ENCODE measurements at regions not wholly inside any gene's neighbourhood (a gene's known extent, or its start where the extent isn't known, plus 50 kb on each side); places are given as distances from the start of the nearest gene placed in this dataset.
A peak's percentile ranks its signal among the peaks of the same experiment; 100 is the strongest.

DNA sequence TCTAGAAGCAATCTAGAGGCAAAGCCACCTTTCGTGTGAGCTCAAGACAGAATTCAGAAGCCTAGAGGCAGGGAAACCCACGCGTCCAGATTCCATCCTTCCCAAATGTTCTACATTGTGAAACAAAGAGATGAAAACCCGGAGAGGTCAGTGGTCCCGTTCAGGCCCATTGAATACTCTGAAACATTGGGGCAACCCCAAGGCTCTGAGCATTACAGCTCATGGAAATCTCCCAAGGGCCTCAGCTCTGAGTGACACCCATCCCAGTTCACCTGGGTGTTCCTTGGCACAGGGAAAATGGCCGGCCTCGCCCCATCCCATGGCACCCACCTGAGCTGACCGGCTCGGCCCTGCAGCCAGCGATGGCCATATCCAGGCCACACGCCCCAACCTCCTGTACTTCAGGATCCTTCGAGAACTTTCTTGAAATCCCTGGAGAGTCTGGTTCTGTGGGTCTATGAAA is 128.6 kb upstream of the FGF3 start:
- Histone ChIP-seq H2AFZ (ENCODE audit: low read length) (no peak overlapping the region), H3K27ac (ENCODE audit: extremely low read length, insufficient read depth, low read length) (no peak overlapping the region), H3K79me2 (ENCODE audit: insufficient read depth, low read length) (no peaks in the 10 kb centered on the region), H3K36me3 (replicated peaks in 1 of 2; ENCODE audit: control insufficient read depth in 1 of 2, insufficient read depth in 2 of 2, low read length in 2 of 2) (no peaks in the 10 kb centered on the region), H4K20me1 (ENCODE audit: insufficient read depth, low read length) (no peaks in the 10 kb centered on the region), H3K9me3 (ENCODE audit: low read length) (peaks cover 11% of the 10 kb centered on the region), H3K9ac (ENCODE audit: insufficient read depth, low read depth, low read length) (no peak overlapping the region), H3K4me2 (ENCODE audit: low read depth, low read length) (no peak overlapping the region), H3K4me1 (ENCODE audit: insufficient read depth, low read length) (no peaks in the 10 kb centered on the region), H3K4me3 (replicated peaks in 1 of 3; ENCODE audit: insufficient read depth in 1 of 3, low read depth in 2 of 3, low read length in 3 of 3) (no peak overlapping the region), H3K27me3 (ENCODE audit: control insufficient read depth in 1 of 2, insufficient read depth in 2 of 2, low read length in 2 of 2) (peaks cover 5 to 18% of the 10 kb centered on the region in 2 experiments; a peak in 2 of 5 replicates)
- TF ChIP-seq YY1 (IDR thresholded peaks at IDR 0.05; ENCODE audit: insufficient read depth, insufficient replicate concordance, low read depth, low read length) (peak; percentile 23), ZNF615 (CRISPR knock-in tag; IDR thresholded peaks at IDR 0.05; ENCODE audit: borderline replicate concordance) (no peak)
- in situ Hi-C loops (cut with HindIII; ENCODE audit: extremely low pct_ligation_motif_present, low pct_unique_long_range_greater_than_20kb) = no loop called here
- intact Hi-C loops (cut with micrococcal nuclease; ENCODE audit: unreplicated experiment) = no loop called here
- FAIRE-seq = no peak
- ATAC-seq = no peak
- WGBS (ENCODE audit: low lambda C conversion rate) = 70% methylated on average over 8 of the region's 12 CpGs
- CTCF ChIA-PET (ENCODE audit: low intra/inter-chr PET ratio, low total read pairs) = no interaction called here
- no TSS peak for BruUV-seq (replicated peaks)
- no peak for DNase-seq (ENCODE audit: low spot score)
- POLR2A ChIA-PET = no interaction called here

DNA sequence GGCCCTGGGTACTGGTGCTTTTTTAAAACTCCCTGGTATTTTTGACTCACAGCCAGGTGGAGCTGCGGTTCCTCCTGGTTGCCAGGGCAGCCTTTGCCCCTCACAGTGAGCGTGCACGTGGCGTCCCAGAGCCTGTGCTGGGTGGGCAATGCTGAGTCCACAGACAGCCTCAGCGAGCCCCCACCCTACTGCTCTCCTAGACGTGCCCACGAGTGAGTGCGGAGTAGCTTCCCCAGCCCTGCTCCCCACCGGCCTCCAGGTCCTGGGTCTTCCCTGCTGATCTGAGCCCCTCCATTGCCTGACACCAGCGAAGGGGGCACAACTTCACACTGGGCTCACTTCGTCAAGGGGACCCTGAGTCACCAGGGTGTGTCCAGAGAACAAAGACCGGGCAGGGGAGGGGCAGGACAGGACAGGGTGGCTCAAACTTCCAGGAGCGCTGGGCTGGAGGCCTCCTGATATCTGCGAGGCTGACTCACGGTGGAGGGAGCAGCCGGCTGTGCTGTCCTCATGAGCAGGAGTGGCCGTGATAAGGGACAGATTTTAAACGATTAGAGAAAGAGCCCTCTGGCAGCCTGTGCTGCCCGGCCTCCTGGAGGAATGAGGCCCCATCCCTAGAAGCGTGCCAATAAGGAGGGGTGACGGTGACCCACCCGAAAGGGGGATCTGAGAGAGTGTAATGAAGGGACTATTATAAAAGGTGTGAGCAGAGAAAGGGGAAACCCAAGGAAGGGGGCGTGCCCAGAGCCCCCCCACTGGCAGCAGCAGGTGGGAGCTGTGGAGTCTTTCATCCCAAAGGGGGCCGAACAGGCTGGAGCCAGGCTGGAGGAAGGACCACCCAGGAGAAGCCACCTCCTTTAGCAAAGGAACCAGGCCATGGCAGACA is 129.3 kb upstream of the FGF3 start:
- Histone ChIP-seq H4K20me1 (ENCODE audit: insufficient read depth, low read length) (peaks cover 2% of the 10 kb centered on the region; the same call in 1 of the 2 replicates), H3K27ac (ENCODE audit: extremely low read length, insufficient read depth, low read length) (no peak overlapping the region), H3K27me3 (ENCODE audit: control insufficient read depth in 1 of 2, insufficient read depth in 2 of 2, low read length in 2 of 2) (peaks cover 5 to 19% of the 10 kb centered on the region in 2 experiments; a peak in 2 of 5 replicates), H3K9ac (ENCODE audit: insufficient read depth, low read depth, low read length) (no peak overlapping the region), H3K9me3 (ENCODE audit: low read length) (peaks cover 11% of the 10 kb centered on the region), H3K4me1 (ENCODE audit: insufficient read depth, low read length) (no peaks in the 10 kb centered on the region), H3K4me2 (ENCODE audit: low read depth, low read length) (no peak overlapping the region), H3K4me3 (replicated peaks in 1 of 3; ENCODE audit: insufficient read depth in 1 of 3, low read depth in 2 of 3, low read length in 3 of 3) (no peak overlapping the region), H3K79me2 (ENCODE audit: insufficient read depth, low read length) (no peaks in the 10 kb centered on the region), H2AFZ (ENCODE audit: low read length) (no peak overlapping the region), H3K36me3 (replicated peaks in 1 of 2; ENCODE audit: control insufficient read depth in 1 of 2, insufficient read depth in 2 of 2, low read length in 2 of 2) (no peaks in the 10 kb centered on the region)
- FAIRE-seq (no peak), DNase-seq (ENCODE audit: low spot score) (peak; percentile 35), ATAC-seq (peak; percentile 41)
- CTCF ChIA-PET (ENCODE audit: low intra/inter-chr PET ratio, low total read pairs) = no interaction called here
- POLR2A ChIA-PET = no interaction called here
- WGBS (ENCODE audit: low lambda C conversion rate) = 25% methylated on average over 19 of the region's 24 CpGs
- in situ Hi-C loops (cut with HindIII; ENCODE audit: extremely low pct_ligation_motif_present, low pct_unique_long_range_greater_than_20kb) (no loop called here), intact Hi-C loops (cut with micrococcal nuclease; ENCODE audit: unreplicated experiment) (no loop called here)
- no TSS peak for BruUV-seq (replicated peaks)
- TF ChIP-seq ZNF839 (CRISPR knock-in tag; IDR thresholded peaks at IDR 0.05; ENCODE audit: borderline replicate concordance) (no peak), ZNF225 (CRISPR knock-in tag; IDR thresholded peaks at IDR 0.05) (0 out of 2 replicates have a peak, but pooled peaks have one; percentile 22), STAG1 (CRISPR knock-in tag; IDR thresholded peaks at IDR 0.05) (peak; percentile 58), PPARG (CRISPR knock-in tag; conservative IDR thresholded peaks at IDR 0.05) (no peak), ETV5 (CRISPR knock-in tag; IDR thresholded peaks at IDR 0.05; ENCODE audit: borderline replicate concordance) (no peak), XBP1 (CRISPR knock-in tag; IDR thresholded peaks at IDR 0.05) (no peak), FOSL2 (CRISPR knock-in tag; IDR thresholded peaks at IDR 0.05) (peak; percentile 55), ZNF3 (CRISPR knock-in tag; IDR thresholded peaks at IDR 0.05) (no peak), RAD21 (CRISPR knock-in tag; IDR thresholded peaks at IDR 0.05) (peak; percentile 46), HNRNPL (IDR thresholded peaks at IDR 0.05; ENCODE audit: low read depth, low read length) (0 out of 2 replicates have a peak, but pooled peaks have one; percentile 24)
- TF ChIP-seq, protein P1, sequence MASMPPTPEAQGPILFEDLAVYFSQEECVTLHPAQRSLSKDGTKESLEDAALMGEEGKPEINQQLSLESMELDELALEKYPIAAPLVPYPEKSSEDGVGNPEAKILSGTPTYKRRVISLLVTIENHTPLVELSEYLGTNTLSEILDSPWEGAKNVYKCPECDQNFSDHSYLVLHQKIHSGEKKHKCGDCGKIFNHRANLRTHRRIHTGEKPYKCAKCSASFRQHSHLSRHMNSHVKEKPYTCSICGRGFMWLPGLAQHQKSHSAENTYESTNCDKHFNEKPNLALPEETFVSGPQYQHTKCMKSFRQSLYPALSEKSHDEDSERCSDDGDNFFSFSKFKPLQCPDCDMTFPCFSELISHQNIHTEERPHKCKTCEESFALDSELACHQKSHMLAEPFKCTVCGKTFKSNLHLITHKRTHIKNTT (CRISPR knock-in tag; IDR thresholded peaks at IDR 0.05) = no peak
- TF ChIP-seq, protein P2, sequence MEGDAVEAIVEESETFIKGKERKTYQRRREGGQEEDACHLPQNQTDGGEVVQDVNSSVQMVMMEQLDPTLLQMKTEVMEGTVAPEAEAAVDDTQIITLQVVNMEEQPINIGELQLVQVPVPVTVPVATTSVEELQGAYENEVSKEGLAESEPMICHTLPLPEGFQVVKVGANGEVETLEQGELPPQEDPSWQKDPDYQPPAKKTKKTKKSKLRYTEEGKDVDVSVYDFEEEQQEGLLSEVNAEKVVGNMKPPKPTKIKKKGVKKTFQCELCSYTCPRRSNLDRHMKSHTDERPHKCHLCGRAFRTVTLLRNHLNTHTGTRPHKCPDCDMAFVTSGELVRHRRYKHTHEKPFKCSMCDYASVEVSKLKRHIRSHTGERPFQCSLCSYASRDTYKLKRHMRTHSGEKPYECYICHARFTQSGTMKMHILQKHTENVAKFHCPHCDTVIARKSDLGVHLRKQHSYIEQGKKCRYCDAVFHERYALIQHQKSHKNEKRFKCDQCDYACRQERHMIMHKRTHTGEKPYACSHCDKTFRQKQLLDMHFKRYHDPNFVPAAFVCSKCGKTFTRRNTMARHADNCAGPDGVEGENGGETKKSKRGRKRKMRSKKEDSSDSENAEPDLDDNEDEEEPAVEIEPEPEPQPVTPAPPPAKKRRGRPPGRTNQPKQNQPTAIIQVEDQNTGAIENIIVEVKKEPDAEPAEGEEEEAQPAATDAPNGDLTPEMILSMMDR (CRISPR knock-in tag; IDR thresholded peaks at IDR 0.05) = peak; percentile 65
- TF ChIP-seq, protein P3, sequence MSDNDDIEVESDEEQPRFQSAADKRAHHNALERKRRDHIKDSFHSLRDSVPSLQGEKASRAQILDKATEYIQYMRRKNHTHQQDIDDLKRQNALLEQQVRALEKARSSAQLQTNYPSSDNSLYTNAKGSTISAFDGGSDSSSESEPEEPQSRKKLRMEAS (IDR thresholded peaks at IDR 0.05) = peak; percentile 56; the same call in 1 of the 2 replicates

Data from HepG2 (cell line).